ENCODE measurements at regions not wholly inside any gene's neighbourhood (a gene's known extent, or its start where the extent isn't known, plus 50 kb on each side); places are given as distances from the start of the nearest gene placed in this dataset.

- TF ChIP-seq EZH2 (IDR thresholded peaks at IDR 0.05; ENCODE audit: insufficient read depth, poor library complexity, severe bottlenecking) (no peak), EZH2phosphoT487 (IDR thresholded peaks at IDR 0.05; ENCODE audit: insufficient read depth, low read depth) (no peak)
Observed at GRCh38 chr18:10070561-10071000, 156.8 kb downstream of the VAPA start.

Data from GM23248 (cell line).